PC-3 (cell line): ENCODE measurements at regions not wholly inside any gene's neighbourhood (a gene's known extent, or its start where the extent isn't known, plus 50 kb on each side); places are given as distances from the start of the nearest gene placed in this dataset.

ENCODE experiments used
- EZH2 ChIP-seq: fragments of 300-600 bp; sonication (generic); IDR thresholded peaks from one replicate; pipeline ENCODE4 v1.6.1; 2017; ENCODE audit warnings: antibody characterized with exemption, mild to moderate bottlenecking, low read length; ENCODE audit not compliant: unreplicated experiment
- EZH2phosphoT487 ChIP-seq: fragments of 300-600 bp; sonication (generic); IDR thresholded peaks from 2 replicates; pipeline ENCODE4 v1.6.1; 2018; ENCODE audit warnings: mild to moderate bottlenecking, antibody characterized with exemption, low read length, borderline replicate concordance
- TF ChIP-seq, protein P1 (sequence below): fragments of 300-600 bp; sonication (generic); conservative IDR thresholded peaks from 2 replicates; pipeline ENCODE4 v1.5.1; 2017; ENCODE audit warnings: antibody characterized with exemption, low read depth, mild to moderate bottlenecking, low read length

DNA sequence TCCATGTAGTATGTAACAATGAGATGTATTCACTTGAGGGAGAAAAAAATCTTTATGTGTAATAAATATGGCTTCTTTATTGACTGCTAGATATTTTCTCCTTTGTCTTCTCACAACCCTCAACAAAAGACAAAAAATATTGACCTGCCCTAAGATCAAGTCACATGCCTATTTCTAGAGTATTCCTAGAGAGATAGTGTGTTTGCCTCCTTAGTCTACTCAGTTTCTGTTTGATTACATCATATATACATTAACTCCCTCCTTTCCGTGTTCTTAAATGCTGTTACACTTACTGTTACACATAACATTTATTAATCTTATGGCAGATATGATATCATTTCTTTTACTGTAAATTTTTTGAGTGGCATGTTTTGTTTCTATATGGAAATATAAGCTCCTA is 281.6 kb upstream of the RGS18 start:
- TF ChIP-seq, protein P1, sequence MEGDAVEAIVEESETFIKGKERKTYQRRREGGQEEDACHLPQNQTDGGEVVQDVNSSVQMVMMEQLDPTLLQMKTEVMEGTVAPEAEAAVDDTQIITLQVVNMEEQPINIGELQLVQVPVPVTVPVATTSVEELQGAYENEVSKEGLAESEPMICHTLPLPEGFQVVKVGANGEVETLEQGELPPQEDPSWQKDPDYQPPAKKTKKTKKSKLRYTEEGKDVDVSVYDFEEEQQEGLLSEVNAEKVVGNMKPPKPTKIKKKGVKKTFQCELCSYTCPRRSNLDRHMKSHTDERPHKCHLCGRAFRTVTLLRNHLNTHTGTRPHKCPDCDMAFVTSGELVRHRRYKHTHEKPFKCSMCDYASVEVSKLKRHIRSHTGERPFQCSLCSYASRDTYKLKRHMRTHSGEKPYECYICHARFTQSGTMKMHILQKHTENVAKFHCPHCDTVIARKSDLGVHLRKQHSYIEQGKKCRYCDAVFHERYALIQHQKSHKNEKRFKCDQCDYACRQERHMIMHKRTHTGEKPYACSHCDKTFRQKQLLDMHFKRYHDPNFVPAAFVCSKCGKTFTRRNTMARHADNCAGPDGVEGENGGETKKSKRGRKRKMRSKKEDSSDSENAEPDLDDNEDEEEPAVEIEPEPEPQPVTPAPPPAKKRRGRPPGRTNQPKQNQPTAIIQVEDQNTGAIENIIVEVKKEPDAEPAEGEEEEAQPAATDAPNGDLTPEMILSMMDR: no peak
- no peak for TF ChIP-seq EZH2
- no peak for TF ChIP-seq EZH2phosphoT487
